HepG2 (cell line): ENCODE measurements at regions not wholly inside any gene's neighbourhood (a gene's known extent, or its start where the extent isn't known, plus 50 kb on each side); places are given as distances from the start of the nearest gene placed in this dataset.

ENCODE experiments used
- ATAC-seq: fragments of 200-7000 bp; cut with Tn5 transposase; 3 replicates; pipeline ENCODE4 v1.9.1; 2020; ENCODE audit warnings: mild to moderate bottlenecking, moderate library complexity
- BruUV-seq: library from RNA; stranded (reverse); fragments of 400-500 nt; replicated peaks from 2 replicates; lab custom pipeline; 2021; lab: Mats Ljungman, UMichigan
- CTCF ChIA-PET: fragments of 300-600 bp; formaldehyde crosslinking; extraction: SDS; loops from one replicate; lab custom pipeline; 2021; ENCODE audit warnings: low total read pairs, inconsistent platforms, low intra/inter-chr PET ratio; lab: Yijun Ruan, JAX
- POLR2A ChIA-PET: fragments of 350-600 bp; sonication (Branson Sonifier 250); formaldehyde crosslinking; loops from one replicate; lab custom pipeline; 2020; ENCODE audit warnings: antibody characterized with exemption, inconsistent platforms; lab: Yijun Ruan, JAX
- DNase-seq: peaks from one replicate; pipeline ENCODE4 v3.0.0-alpha.2; 2015; ENCODE audit warnings: low spot score
- FAIRE-seq: peaks from 3 replicates; lab custom pipeline; 2011; peaks lifted over from hg19 to GRCh38; lab: Jason Lieb, UNC
- H2AFZ ChIP-seq: one replicate; pipeline ENCODE4 v1.6.1; 2011; ENCODE audit warnings: low read length, inconsistent platforms
- H3K27ac ChIP-seq: fragments of 300-600 bp; 3 replicates; pipeline ENCODE4 v1.8.0; 2011; ENCODE audit warnings: mixed run types, mild to moderate bottlenecking, mixed read lengths, low read length, inconsistent platforms; ENCODE audit not compliant: insufficient read depth; ENCODE audit errors: extremely low read length
- H3K27me3 ChIP-seq, 2 experiments: fragments of 200-600 bp in 1 of 2; 2 replicates in 1 of 2; 3 replicates in 1 of 2; pipeline versions ENCODE4 v1.6.0 to v1.8.0; 2011; ENCODE audit warnings: low read length in 2 of 2, mild to moderate bottlenecking in 2 of 2, moderate library complexity in 2 of 2, inconsistent platforms in 1 of 2; ENCODE audit not compliant: insufficient read depth in 2 of 2, control insufficient read depth in 1 of 2
- H3K36me3 ChIP-seq, 2 experiments: fragments of 200-600 bp in 1 of 2; replicated peaks in 1 of 2; 2 replicates in 1 of 2; 3 replicates in 1 of 2; pipeline versions ENCODE4 v1.5.1 to v1.8.0; 2011; ENCODE audit warnings: low read length in 2 of 2, inconsistent platforms in 1 of 2; ENCODE audit not compliant: insufficient read depth in 2 of 2, control insufficient read depth in 1 of 2
- H3K4me1 ChIP-seq: 2 replicates; pipeline ENCODE4 v1.5.1; 2012; ENCODE audit warnings: low read length, inconsistent platforms; ENCODE audit not compliant: insufficient read depth
- H3K4me2 ChIP-seq: 2 replicates; pipeline ENCODE4 v1.6.0; 2011; ENCODE audit warnings: low read depth, low read length, inconsistent platforms
- H3K4me3 ChIP-seq, 3 experiments: fragments of 200-600 bp in 1 of 3; sonication (generic), shearing (Covaris generic) in 1 of 3; replicated peaks in 1 of 3; 2 replicates each; pipeline ENCODE4 v1.5.1; 2011 to 2016; ENCODE audit warnings: low read length in 3 of 3, inconsistent platforms in 2 of 3, low read depth in 2 of 3, mild to moderate bottlenecking in 2 of 3, control low read depth in 1 of 3, mixed read lengths in 1 of 3; ENCODE audit not compliant: insufficient read depth in 1 of 3
- H3K79me2 ChIP-seq: one replicate; pipeline ENCODE4 v1.6.1; 2011; ENCODE audit warnings: low read length, inconsistent platforms; ENCODE audit not compliant: insufficient read depth
- H3K9ac ChIP-seq: 2 replicates; pipeline ENCODE4 v1.6.0; 2011; ENCODE audit warnings: mild to moderate bottlenecking, low read depth, low read length, inconsistent platforms; ENCODE audit not compliant: insufficient read depth
- H3K9me3 ChIP-seq: 2 replicates; pipeline ENCODE4 v1.5.1; 2012; ENCODE audit warnings: mild to moderate bottlenecking, low read length
- H4K20me1 ChIP-seq: 2 replicates; pipeline ENCODE4 v1.6.0; 2011; ENCODE audit warnings: inconsistent platforms, mild to moderate bottlenecking, low read length, moderate library complexity; ENCODE audit not compliant: insufficient read depth
- ARNT ChIP-seq: fragments of 450-650 bp; IDR thresholded peaks from 2 replicates; pipeline ENCODE4 v1.6.1; 2017
- FOXP1 ChIP-seq, 2 experiments: fragments of 450-650 bp in 1 of 2; IDR thresholded peaks; 2 replicates each; pipeline ENCODE4 v1.6.1; 2017 to 2018; ENCODE audit warnings: antibody characterized with exemption in 1 of 2
- HOXA7 ChIP-seq: sonication (generic); formaldehyde crosslinking; IDR thresholded peaks from 2 replicates; pipeline ENCODE4 v1.8.1; 2022; ENCODE audit warnings: mild to moderate bottlenecking, missing genetic modification reagents, moderate library complexity
- MED13 ChIP-seq: sonication (generic); formaldehyde crosslinking; IDR thresholded peaks from 2 replicates; pipeline ENCODE4 v1.5.0; 2020; ENCODE audit warnings: missing genetic modification reagents
- NFE2L2 ChIP-seq: fragments of 150-350 bp; IDR thresholded peaks from 2 replicates; pipeline ENCODE4 v1.6.1; 2014; ENCODE audit warnings: low read length
- NFKB2 ChIP-seq: sonication (generic); formaldehyde crosslinking; IDR thresholded peaks from 2 replicates; pipeline ENCODE4 v1.4.0; 2020; ENCODE audit warnings: missing genetic modification reagents, borderline replicate concordance
- RAD51 ChIP-seq: fragments of 450-650 bp; IDR thresholded peaks from 2 replicates; pipeline ENCODE4 v1.6.1; 2016; ENCODE audit warnings: borderline replicate concordance
- RBAK ChIP-seq: sonication (generic); formaldehyde crosslinking; IDR thresholded peaks from 2 replicates; pipeline ENCODE4 v1.5.1; 2020; ENCODE audit warnings: mild to moderate bottlenecking, missing genetic modification reagents
- RXRA ChIP-seq: sonication (generic); formaldehyde crosslinking; IDR thresholded peaks from 2 replicates; pipeline ENCODE4 v1.5.1; 2020; ENCODE audit warnings: missing genetic modification reagents
- ZNF234 ChIP-seq: sonication (generic); formaldehyde crosslinking; conservative IDR thresholded peaks from 2 replicates; pipeline ENCODE4 v1.5.1; 2020; ENCODE audit warnings: mild to moderate bottlenecking, missing genetic modification reagents
- ZNF296 ChIP-seq: sonication (generic); formaldehyde crosslinking; conservative IDR thresholded peaks from 2 replicates; pipeline ENCODE4 v1.5.0; 2020; ENCODE audit warnings: mild to moderate bottlenecking, missing genetic modification reagents
- ZNF30 ChIP-seq: sonication (generic); formaldehyde crosslinking; IDR thresholded peaks from 2 replicates; pipeline ENCODE4 v1.5.0; 2020; ENCODE audit warnings: mild to moderate bottlenecking, missing genetic modification reagents
- ZNF333 ChIP-seq: sonication (generic); formaldehyde crosslinking; IDR thresholded peaks from 2 replicates; pipeline ENCODE4 v1.4.0; 2020; ENCODE audit warnings: mild to moderate bottlenecking, missing genetic modification reagents, borderline replicate concordance
- ZNF556 ChIP-seq: sonication (generic); formaldehyde crosslinking; IDR thresholded peaks from 2 replicates; pipeline ENCODE4 v1.4.0; 2020; ENCODE audit warnings: mild to moderate bottlenecking, missing genetic modification reagents, borderline replicate concordance
- ZNF740 ChIP-seq: sonication (generic); formaldehyde crosslinking; IDR thresholded peaks from 2 replicates; pipeline ENCODE4 v1.4.0; 2020; ENCODE audit warnings: missing genetic modification reagents
- ZNF883 ChIP-seq: sonication (generic); formaldehyde crosslinking; IDR thresholded peaks from 2 replicates; pipeline ENCODE4 v1.5.1; 2020; ENCODE audit warnings: mild to moderate bottlenecking, missing genetic modification reagents; ENCODE audit errors: not compliant biosample characterization
- ZZZ3 ChIP-seq: sonication (generic); formaldehyde crosslinking; IDR thresholded peaks from 2 replicates; pipeline ENCODE4 v1.4.0; 2020; ENCODE audit warnings: missing genetic modification reagents, mild to moderate bottlenecking, borderline replicate concordance
- WGBS: methylation state at CpG from one replicate; pipeline ENCODE4 v1.1.6; 2017; ENCODE audit warnings: low lambda C conversion rate; 5-methylcytosine and 5-hydroxymethylcytosine counted together
- in situ Hi-C: cut with HindIII; loops from 2 replicates; pipeline ENCODE4 v1.10.0; 2017; ENCODE audit warnings: low pct_unique_long_range_greater_than_20kb; ENCODE audit not compliant: extremely low pct_ligation_motif_present
- intact Hi-C: fragments of 100-400 bp; cut with micrococcal nuclease; formaldehyde crosslinking; loops from one replicate; pipeline ENCODE4 v1.10.0; 2022; ENCODE audit not compliant: unreplicated experiment
- TF ChIP-seq, protein P1 (sequence below): sonication (generic); formaldehyde crosslinking; IDR thresholded peaks from 2 replicates; pipeline ENCODE4; 2020; ENCODE audit warnings: missing genetic modification reagents, mild to moderate bottlenecking, borderline replicate concordance
- TF ChIP-seq, protein P2 (sequence below): sonication (generic); formaldehyde crosslinking; IDR thresholded peaks from 2 replicates; pipeline ENCODE4 v1.4.0; 2020; ENCODE audit warnings: mild to moderate bottlenecking, low read depth, missing genetic modification reagents
- TF ChIP-seq, protein P3 (sequence below): IDR thresholded peaks from 2 replicates; pipeline ENCODE4 v1.6.1; 2012; ENCODE audit warnings: low read length, improper control_type of control experiment

DNA sequence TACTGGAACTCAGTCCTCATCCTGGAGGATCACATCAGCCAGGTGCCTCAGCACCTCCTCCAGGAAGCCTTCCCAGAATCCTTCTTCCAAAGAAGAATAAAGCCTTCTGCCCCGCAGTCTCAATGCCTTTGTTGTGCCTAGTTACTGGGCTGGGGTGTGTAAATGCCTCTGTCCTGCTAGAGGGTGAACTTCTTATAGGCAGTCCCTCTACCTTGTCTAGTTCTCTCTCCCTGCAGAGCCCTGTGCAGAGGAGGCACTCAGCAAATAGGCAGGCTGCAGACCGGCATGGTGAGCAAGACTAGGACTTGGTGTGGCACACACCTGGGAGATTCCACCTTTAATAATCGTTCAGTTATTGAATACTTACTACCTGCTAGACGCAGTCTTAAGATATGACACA lies 104.7 kb upstream of the PCBD1 start:
- 47% methylated on average over 4 of the region's 4 CpGs for WGBS
- Histone ChIP-seq H2AFZ (no peak overlapping the region), H4K20me1 (no peaks in the 10 kb centered on the region), H3K27ac (no peak overlapping the region), H3K27me3 (peaks cover 1 to 10% of the 10 kb centered on the region in 2 experiments; a peak in 1 of 5 replicates), H3K4me3 (no peak overlapping the region), H3K4me2 (no peak overlapping the region), H3K4me1 (peaks cover 24% of the 10 kb centered on the region), H3K9me3 (no peaks in the 10 kb centered on the region), H3K79me2 (no peaks in the 10 kb centered on the region), H3K36me3 (no peaks in the 10 kb centered on the region), H3K9ac (no peak overlapping the region)
- BruUV-seq, result no TSS peak
- TF ChIP-seq, protein P1, sequence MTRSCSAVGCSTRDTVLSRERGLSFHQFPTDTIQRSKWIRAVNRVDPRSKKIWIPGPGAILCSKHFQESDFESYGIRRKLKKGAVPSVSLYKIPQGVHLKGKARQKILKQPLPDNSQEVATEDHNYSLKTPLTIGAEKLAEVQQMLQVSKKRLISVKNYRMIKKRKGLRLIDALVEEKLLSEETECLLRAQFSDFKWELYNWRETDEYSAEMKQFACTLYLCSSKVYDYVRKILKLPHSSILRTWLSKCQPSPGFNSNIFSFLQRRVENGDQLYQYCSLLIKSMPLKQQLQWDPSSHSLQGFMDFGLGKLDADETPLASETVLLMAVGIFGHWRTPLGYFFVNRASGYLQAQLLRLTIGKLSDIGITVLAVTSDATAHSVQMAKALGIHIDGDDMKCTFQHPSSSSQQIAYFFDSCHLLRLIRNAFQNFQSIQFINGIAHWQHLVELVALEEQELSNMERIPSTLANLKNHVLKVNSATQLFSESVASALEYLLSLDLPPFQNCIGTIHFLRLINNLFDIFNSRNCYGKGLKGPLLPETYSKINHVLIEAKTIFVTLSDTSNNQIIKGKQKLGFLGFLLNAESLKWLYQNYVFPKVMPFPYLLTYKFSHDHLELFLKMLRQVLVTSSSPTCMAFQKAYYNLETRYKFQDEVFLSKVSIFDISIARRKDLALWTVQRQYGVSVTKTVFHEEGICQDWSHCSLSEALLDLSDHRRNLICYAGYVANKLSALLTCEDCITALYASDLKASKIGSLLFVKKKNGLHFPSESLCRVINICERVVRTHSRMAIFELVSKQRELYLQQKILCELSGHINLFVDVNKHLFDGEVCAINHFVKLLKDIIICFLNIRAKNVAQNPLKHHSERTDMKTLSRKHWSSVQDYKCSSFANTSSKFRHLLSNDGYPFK (CRISPR knock-in tag), result no peak
- no peak for TF ChIP-seq ZNF333 (CRISPR knock-in tag)
- no peak for TF ChIP-seq HOXA7
- TF ChIP-seq, protein P2, sequence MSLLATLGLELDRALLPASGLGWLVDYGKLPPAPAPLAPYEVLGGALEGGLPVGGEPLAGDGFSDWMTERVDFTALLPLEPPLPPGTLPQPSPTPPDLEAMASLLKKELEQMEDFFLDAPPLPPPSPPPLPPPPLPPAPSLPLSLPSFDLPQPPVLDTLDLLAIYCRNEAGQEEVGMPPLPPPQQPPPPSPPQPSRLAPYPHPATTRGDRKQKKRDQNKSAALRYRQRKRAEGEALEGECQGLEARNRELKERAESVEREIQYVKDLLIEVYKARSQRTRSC (CRISPR knock-in tag), result no peak
- TF ChIP-seq NFKB2, result no peak
- TF ChIP-seq RXRA (CRISPR knock-in tag), result no peak
- no peak for TF ChIP-seq NFE2L2
- TF ChIP-seq FOXP1 (IDR thresholded peaks at IDR 0.05), result no peak
- TF ChIP-seq FOXP1 (CRISPR knock-in tag; IDR thresholded peaks at IDR 0.05), result no peak
- TF ChIP-seq ZNF883, result no peak
- TF ChIP-seq MED13 (CRISPR knock-in tag), result no peak
- no peak for TF ChIP-seq RBAK
- no peak for TF ChIP-seq ZNF30 (CRISPR knock-in tag)
- TF ChIP-seq ZNF234 (CRISPR knock-in tag), result no peak
- TF ChIP-seq RAD51, result no peak
- TF ChIP-seq ZNF556 (CRISPR knock-in tag), result no peak
- no peak for TF ChIP-seq ZNF296 (CRISPR knock-in tag)
- TF ChIP-seq, protein P3, sequence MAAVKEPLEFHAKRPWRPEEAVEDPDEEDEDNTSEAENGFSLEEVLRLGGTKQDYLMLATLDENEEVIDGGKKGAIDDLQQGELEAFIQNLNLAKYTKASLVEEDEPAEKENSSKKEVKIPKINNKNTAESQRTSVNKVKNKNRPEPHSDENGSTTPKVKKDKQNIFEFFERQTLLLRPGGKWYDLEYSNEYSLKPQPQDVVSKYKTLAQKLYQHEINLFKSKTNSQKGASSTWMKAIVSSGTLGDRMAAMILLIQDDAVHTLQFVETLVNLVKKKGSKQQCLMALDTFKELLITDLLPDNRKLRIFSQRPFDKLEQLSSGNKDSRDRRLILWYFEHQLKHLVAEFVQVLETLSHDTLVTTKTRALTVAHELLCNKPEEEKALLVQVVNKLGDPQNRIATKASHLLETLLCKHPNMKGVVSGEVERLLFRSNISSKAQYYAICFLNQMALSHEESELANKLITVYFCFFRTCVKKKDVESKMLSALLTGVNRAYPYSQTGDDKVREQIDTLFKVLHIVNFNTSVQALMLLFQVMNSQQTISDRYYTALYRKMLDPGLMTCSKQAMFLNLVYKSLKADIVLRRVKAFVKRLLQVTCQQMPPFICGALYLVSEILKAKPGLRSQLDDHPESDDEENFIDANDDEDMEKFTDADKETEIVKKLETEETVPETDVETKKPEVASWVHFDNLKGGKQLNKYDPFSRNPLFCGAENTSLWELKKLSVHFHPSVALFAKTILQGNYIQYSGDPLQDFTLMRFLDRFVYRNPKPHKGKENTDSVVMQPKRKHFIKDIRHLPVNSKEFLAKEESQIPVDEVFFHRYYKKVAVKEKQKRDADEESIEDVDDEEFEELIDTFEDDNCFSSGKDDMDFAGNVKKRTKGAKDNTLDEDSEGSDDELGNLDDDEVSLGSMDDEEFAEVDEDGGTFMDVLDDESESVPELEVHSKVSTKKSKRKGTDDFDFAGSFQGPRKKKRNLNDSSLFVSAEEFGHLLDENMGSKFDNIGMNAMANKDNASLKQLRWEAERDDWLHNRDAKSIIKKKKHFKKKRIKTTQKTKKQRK, result no peak
- no peak for TF ChIP-seq ZNF740 (CRISPR knock-in tag)
- no peak for TF ChIP-seq ZZZ3
- no peak for TF ChIP-seq ARNT
- in situ Hi-C loops, result no loop called here
- intact Hi-C loops, result no loop called here
- no peak for ATAC-seq
- ChIA-PET CTCF (no interaction called here), POLR2A (no interaction called here)
- no peak for FAIRE-seq
- no peak for DNase-seq
